ENCODE measurements at regions not wholly inside any gene's neighbourhood (a gene's known extent, or its start where the extent isn't known, plus 50 kb on each side); places are given as distances from the start of the nearest gene placed in this dataset.
"Not testable (repeated sequence)": the region's sequence is repeated elsewhere in the genome, so short reads cannot be mapped to it uniquely, and the experiment has no call there.

DNA sequence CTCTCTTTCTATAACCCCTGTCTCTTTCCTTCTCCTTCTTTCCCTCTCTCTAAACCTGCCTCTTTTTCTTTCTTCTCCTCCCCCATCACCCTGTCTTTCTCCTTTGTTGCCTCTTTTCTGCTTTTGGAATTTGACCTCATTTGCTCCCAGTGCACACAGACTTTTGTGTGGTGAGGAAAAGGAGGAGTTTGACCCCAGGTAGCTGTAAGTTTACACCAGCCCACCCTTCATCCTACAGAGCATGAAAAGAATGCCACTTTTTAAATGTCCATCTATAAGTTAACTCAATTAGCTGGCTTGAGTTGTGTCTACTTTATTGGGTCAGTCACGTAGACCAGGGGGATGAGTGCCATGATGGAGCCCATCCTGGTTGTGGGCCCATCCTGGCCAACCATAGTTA lies 146.8 kb upstream of the SLC38A2 start:
- no peak for TF ChIP-seq POLR2A (IDR thresholded peaks at IDR 0.05; ENCODE audit: low read depth, low read length)
- DNase-seq (ENCODE audit: insufficient read length) (no peak), FAIRE-seq (no peak)

DNA sequence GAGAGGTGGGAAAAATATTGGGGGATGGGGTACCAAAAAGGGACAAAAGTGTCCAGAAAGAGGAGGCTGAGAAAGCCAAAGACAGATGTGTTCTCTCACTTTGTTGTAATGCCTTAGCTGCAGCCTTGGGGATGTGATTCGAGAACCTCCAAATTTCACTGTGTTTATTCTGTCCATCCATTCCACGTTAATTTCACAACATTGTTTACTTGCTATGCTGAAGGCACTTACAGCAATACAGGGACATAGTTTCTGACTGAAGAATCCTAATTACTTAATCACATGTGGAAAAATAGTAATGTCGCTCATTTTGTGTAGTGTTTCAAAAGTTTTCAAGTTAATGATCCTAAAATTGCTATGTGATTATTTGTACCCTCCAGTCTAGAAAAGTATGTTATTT lies 146.2 kb upstream of the SLC38A2 start:
- TF ChIP-seq TAF1 (IDR thresholded peaks at IDR 0.05; ENCODE audit: borderline replicate concordance, low read depth, low read length) (no peak), POLR2AphosphoS5 (IDR thresholded peaks at IDR 0.05; ENCODE audit: low read depth, low read length) (no peak), POLR2A (IDR thresholded peaks at IDR 0.05; ENCODE audit: low read depth, low read length) (no peak)
- FAIRE-seq (no peak), DNase-seq (ENCODE audit: insufficient read length) (no peak)

DNA sequence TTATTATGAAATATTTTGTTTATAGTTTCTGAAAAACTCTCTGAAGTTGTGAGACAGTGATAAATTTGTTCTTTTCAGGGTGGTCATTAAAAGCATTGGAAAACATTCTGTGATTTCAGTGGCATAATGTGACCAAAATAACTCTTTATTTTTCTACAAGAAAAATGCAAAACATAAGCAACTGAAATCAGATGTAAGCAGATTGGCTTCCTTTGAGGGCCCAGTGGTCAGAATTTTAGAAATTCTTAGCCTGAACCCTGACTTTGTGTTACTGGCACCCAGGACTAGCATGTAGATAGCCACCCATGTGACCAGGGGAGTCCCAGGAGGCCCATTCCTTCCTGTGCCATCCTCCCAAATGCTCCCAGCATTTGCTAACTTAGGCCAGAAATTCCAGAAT lies 145.6 kb upstream of the SLC38A2 start:
- no peak for TF ChIP-seq POLR2AphosphoS5 (IDR thresholded peaks at IDR 0.05; ENCODE audit: low read depth, low read length)
- TF ChIP-seq TAF1 (IDR thresholded peaks at IDR 0.05; ENCODE audit: borderline replicate concordance, low read depth, low read length), result no peak
- FAIRE-seq (no peak), DNase-seq (ENCODE audit: insufficient read length) (no peak)

DNA sequence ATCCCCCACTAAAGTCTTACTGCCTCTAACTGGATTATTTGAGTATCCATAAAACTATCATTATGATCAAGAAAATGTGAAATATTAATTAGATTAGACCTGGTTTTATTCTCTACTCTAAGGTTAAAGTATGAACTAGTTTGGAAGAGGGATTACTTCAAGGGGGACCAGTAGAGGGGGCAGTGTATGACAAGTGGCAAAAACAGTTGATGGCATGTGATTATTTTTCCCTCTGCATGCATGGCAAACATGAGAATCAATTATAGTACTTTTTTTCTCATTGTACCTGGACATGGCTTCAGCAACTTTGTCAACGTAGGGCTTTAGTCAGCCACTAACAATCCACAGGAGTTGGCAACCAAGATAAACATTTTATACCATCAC lies 145.0 kb upstream of the SLC38A2 start:
- FAIRE-seq (no peak), DNase-seq (ENCODE audit: insufficient read length) (no peak)
- TF ChIP-seq POLR2AphosphoS5 (IDR thresholded peaks at IDR 0.05; ENCODE audit: low read depth, low read length) (no peak), POLR2A (IDR thresholded peaks at IDR 0.05; ENCODE audit: low read depth, low read length) (no peak), TAF1 (IDR thresholded peaks at IDR 0.05; ENCODE audit: borderline replicate concordance, low read depth, low read length) (no peak)

DNA sequence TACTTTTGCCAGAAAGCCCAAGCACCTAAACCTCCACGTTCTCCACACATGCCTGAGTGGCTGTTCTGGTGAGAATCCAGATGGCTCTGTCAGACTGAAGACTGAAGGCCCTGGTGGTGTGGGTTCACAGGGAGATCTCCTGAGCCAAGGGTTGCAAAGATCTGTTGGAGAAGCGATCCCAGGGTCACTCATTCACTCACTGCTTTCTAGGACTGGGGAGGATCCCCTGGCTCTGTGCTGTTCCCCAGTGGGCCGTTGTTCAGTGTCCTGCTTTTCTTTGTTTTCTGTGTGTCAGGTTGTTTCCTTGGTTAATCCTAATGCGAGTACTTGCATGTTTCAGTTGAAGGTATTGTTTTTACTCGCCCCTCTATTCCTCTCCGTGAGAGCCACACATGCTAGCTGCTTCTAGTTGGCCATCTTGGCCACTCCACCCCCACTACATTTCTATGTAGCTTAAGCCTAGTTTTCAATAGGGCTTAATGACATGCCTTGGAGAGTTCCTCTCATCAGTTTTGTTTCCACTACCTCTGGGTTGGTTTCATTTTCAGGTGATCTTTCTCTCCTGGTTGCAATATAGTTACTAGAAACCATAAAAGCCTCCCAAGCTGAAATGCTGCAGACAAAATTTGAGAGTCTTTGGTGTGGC lies 144.5 kb upstream of the SLC38A2 start:
- FAIRE-seq, result peak; percentile 58
- peak; percentile 16 for DNase-seq (ENCODE audit: insufficient read length)

DNA sequence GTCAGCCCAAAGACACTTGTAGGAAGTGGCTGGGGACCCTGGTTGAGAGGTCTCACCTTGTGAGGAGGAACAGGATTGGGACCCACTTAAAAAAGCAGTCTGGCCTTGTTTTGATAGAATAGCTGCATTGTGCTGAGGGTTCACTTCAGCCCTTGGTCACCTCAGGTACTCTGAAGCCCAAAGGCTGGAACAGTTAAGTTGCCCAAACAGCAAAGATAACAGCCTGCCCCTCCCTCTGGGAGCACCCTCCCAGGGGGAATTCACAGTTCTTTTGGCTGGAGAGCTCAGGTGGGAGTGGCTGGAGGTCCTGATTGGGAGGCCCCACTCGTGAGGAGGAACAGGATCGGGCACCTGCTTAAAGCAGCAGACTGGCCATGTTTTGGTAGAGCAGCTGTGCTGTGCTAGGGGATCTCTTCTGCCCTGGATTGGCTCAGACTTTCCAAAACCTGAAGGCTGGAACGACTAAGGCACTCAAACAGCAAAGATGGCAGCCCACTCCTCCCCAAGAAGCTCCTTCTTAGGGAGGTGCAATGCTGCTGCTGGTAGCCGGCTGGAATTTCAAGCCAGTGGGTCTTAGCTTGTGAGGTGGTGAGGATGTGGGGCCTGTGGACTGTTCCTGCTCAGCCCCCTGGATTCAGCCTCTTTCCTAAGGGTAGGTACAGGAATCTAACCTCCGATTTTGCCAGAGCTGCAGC lies 143.8 kb upstream of the SLC38A2 start:
- FAIRE-seq (no peak), DNase-seq (ENCODE audit: insufficient read length) (no peak)
- no peak for TF ChIP-seq POLR2AphosphoS5 (IDR thresholded peaks at IDR 0.05; ENCODE audit: low read depth, low read length)
- no peak for TF ChIP-seq POLR2A (IDR thresholded peaks at IDR 0.05; ENCODE audit: low read depth, low read length)
- TF ChIP-seq TAF1 (IDR thresholded peaks at IDR 0.05; ENCODE audit: borderline replicate concordance, low read depth, low read length), result no peak

More for the DNA sequence above, 144.5 kb upstream of the SLC38A2 start:
- TF ChIP-seq TAF1 (IDR thresholded peaks at IDR 0.05; ENCODE audit: borderline replicate concordance, low read depth, low read length) (no peak), POLR2A (IDR thresholded peaks at IDR 0.05; ENCODE audit: low read depth, low read length) (peak; percentile 71), POLR2AphosphoS5 (IDR thresholded peaks at IDR 0.05; ENCODE audit: low read depth, low read length) (0 out of 2 replicates have a peak, but pooled peaks have one; percentile 46)

DNA sequence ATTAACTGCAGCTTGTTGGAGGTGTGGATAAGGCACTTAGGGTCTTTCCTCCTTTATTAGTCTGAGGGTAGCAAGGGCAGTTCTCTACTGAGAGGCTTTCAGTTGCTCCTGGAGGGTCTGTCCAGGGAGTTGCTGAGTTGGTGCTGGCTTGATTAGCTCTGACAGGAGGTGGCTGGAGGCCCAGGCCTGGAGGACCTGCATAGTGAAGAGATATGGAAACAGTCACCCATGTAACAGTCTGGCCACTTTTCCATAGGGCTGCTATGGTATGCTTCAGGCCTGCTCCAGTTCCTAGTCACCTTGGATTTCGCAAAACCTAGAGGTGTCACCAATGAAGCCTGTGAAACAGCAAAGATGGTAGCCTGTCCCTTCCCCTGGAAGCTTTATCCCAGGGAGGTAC lies 143.3 kb upstream of the SLC38A2 start:
- no peak for TF ChIP-seq POLR2A (IDR thresholded peaks at IDR 0.05; ENCODE audit: low read depth, low read length)
- FAIRE-seq (no peak), DNase-seq (ENCODE audit: insufficient read length) (no peak)

DNA sequence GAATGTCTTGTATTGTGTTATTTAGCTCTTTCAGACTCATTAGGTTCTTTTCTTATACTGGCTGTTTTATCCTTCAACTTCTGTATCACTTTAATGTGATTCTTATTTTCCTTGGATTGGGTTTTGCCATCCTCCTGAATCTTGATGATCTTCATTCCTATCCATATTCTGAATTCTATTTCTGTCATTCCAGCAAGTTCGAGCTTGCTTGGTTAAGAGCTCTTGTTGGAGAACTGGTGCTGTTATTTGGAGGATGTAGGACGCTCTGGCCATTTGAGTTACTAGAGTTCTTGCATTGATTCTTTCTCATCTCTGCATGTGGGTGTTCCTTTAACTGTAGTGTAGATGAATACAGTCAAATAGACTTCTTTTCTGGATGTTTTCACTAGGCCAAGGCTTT lies 142.3 kb upstream of the SLC38A2 start:
- DNase-seq (ENCODE audit: insufficient read length) (no peak), FAIRE-seq (no peak)
- TF ChIP-seq POLR2A (IDR thresholded peaks at IDR 0.05; ENCODE audit: low read depth, low read length) (no peak), POLR2AphosphoS5 (IDR thresholded peaks at IDR 0.05; ENCODE audit: low read depth, low read length) (no peak), TAF1 (IDR thresholded peaks at IDR 0.05; ENCODE audit: borderline replicate concordance, low read depth, low read length) (no peak)

DNA sequence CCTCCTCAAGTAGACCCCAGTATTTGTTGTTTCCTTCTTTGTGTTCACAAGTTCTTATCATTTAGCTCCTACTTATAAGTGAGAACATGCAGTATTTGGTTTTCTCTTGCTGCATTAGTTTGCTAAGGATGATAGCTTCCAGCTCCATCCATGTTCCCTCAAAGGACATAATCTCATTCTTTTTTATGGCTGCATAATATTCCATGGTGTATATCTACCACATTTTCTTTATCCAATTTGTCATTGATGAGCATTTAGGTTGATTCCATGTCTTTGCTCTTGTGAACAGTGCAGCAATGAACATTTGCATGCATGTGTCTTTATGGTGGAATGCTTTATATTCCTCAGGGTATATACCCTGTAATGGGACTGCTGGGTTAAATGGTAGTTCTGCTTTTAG lies 137.7 kb upstream of the SLC38A2 start:
- DNase-seq (ENCODE audit: insufficient read length); FAIRE-seq: not testable (repeated sequence)

DNA sequence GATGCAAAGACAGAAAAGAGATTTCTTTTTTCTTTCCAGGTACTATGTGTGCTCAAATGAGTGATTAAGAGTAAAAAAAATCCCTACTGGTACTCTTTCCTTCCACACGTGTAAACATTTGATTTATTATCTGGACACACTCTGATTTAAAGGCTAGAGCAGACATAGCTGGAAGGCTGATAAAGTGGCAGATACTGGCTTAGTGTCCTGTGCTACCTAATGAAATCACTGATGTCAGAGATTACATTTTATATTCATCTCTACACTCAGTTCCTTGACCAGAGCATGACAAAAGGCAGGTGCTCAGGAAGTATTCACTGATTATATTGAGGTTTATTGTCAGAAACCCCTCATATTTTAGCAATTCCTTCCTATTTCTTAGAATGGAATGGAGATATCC lies 136.6 kb upstream of the SLC38A2 start:
- FAIRE-seq, result no peak

DNA sequence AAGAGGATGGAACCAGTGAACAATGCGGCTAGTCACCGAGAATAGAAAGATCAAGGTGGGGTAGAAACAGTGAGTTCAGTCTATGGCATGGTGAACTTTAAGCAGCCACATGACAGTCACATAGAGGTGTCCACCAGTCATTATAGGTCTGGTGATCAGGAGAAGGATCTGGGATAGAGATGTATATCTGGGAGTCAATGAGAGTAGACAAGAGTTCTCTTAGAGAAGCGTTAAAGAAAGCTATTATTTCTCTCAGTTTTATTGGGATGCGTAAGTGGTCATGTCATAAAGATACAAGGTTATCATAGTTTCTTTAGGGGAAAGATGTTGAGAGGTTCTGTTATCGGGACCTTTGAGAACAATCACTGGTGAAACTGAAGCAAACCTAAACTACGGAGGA lies 136.1 kb upstream of the SLC38A2 start:
- FAIRE-seq (no peak), DNase-seq (ENCODE audit: insufficient read length) (no peak)
- TF ChIP-seq TAF1 (IDR thresholded peaks at IDR 0.05; ENCODE audit: borderline replicate concordance, low read depth, low read length) (no peak), POLR2AphosphoS5 (IDR thresholded peaks at IDR 0.05; ENCODE audit: low read depth, low read length) (no peak), POLR2A (IDR thresholded peaks at IDR 0.05; ENCODE audit: low read depth, low read length) (no peak)

More for the DNA sequence above, 136.6 kb upstream of the SLC38A2 start:
- no peak for DNase-seq (ENCODE audit: insufficient read length)
- TF ChIP-seq TAF1 (IDR thresholded peaks at IDR 0.05; ENCODE audit: borderline replicate concordance, low read depth, low read length) (no peak), POLR2A (IDR thresholded peaks at IDR 0.05; ENCODE audit: low read depth, low read length) (no peak), POLR2AphosphoS5 (IDR thresholded peaks at IDR 0.05; ENCODE audit: low read depth, low read length) (no peak)

DNA sequence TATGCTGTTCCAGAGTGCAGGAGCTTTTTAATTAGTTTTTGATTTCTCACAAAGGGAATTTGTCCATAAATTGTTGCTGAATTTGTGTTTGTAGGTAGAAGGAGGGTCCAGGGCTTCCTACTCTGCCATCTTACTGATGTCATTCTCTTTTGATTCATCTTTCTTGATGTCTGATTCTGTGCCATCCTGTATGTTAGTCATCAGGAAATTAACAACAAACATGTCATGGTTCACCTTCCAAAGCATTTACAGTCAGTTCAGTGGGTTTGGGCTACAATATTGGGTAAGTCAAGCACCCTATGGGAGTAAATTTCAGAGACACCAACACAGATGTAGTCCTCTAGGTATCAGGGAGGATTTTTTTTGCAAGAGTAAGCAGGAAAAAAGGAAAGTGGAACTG lies 135.2 kb upstream of the SLC38A2 start:
- FAIRE-seq, result no peak
- no peak for DNase-seq (ENCODE audit: insufficient read length)
- TF ChIP-seq POLR2AphosphoS5 (IDR thresholded peaks at IDR 0.05; ENCODE audit: low read depth, low read length) (no peak), POLR2A (IDR thresholded peaks at IDR 0.05; ENCODE audit: low read depth, low read length) (no peak), TAF1 (IDR thresholded peaks at IDR 0.05; ENCODE audit: borderline replicate concordance, low read depth, low read length) (no peak)

DNA sequence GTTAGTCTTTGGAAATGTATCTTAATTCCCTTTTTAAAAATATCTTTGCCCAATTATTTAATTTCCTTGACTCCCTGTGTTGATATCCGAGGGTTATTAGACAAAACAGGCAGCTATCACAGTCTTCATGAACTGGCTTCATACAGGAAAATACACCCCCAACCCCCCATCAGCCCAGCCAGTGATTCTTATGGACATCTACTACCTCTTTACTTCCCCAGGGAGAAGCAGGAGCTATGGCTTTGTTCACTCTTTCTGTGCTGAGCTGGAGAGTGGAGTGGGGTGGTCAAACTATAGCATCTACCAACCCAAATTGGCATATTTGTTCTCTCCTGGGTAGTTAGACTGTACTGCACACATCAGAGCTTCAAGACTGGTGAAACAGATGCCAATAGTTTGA lies 134.4 kb upstream of the SLC38A2 start:
- DNase-seq (ENCODE audit: insufficient read length) (no peak), FAIRE-seq (no peak)
- TF ChIP-seq POLR2AphosphoS5 (IDR thresholded peaks at IDR 0.05; ENCODE audit: low read depth, low read length) (no peak), TAF1 (IDR thresholded peaks at IDR 0.05; ENCODE audit: borderline replicate concordance, low read depth, low read length) (no peak), POLR2A (IDR thresholded peaks at IDR 0.05; ENCODE audit: low read depth, low read length) (no peak)

Data from GM12892 (cell line).